GM18508 (cell line): ENCODE measurements at regions not wholly inside any gene's neighbourhood (a gene's known extent, or its start where the extent isn't known, plus 50 kb on each side); places are given as distances from the start of the nearest gene placed in this dataset.
"Not testable (repeated sequence)": the region's sequence is repeated elsewhere in the genome, so short reads cannot be mapped to it uniquely, and the experiment has no call there.

Experiments
- ATAC-seq: cut with Tn5 transposase; IDR thresholded peaks from one replicate; pipeline ENCODE4 v1.9.1; 2021; ENCODE audit warnings: moderate number of reproducible peaks; ENCODE audit not compliant: insufficient read depth, unreplicated experiment

- no peak for ATAC-seq
Observed at GRCh38 chr4:181008164-181008563, 1235.0 kb upstream of the TENM3 start.

GRCh38 chr4:181013162-181013561 lies 1230.0 kb upstream of the TENM3 start:
- ATAC-seq = no peak

GRCh38 chr4:181017038-181017437 lies 1226.2 kb upstream of the TENM3 start:
- no peak for ATAC-seq

- ATAC-seq = no peak
Observed at GRCh38 chr4:181018472-181018871, 1224.7 kb upstream of the TENM3 start.

- ATAC-seq = no peak
Observed at GRCh38 chr4:181018913-181019312, 1224.3 kb upstream of the TENM3 start.

GRCh38 chr4:181020456-181020855 lies 1222.7 kb upstream of the TENM3 start:
- ATAC-seq = no peak

GRCh38 chr4:181021213-181021612 lies 1222.0 kb upstream of the TENM3 start:
- ATAC-seq = no peak

- ATAC-seq = not testable (repeated sequence)
Observed at GRCh38 chr4:181030135-181030921, 1212.9 kb upstream of the TENM3 start.

GRCh38 chr4:181030961-181031360 lies 1212.2 kb upstream of the TENM3 start:
- ATAC-seq = no peak

GRCh38 chr4:181043486-181043885 lies 1199.7 kb upstream of the TENM3 start:
- ATAC-seq = no peak

- ATAC-seq = no peak
Observed at GRCh38 chr4:181046809-181047208, 1196.4 kb upstream of the TENM3 start.

GRCh38 chr4:181051931-181052330 lies 1191.3 kb upstream of the TENM3 start:
- no peak for ATAC-seq

- ATAC-seq = no peak
Observed at GRCh38 chr4:181061787-181062186, 1181.4 kb upstream of the TENM3 start.

GRCh38 chr4:181063212-181063611 lies 1180.0 kb upstream of the TENM3 start:
- ATAC-seq = no peak

GRCh38 chr4:181077341-181077740 lies 1165.9 kb upstream of the TENM3 start:
- ATAC-seq = no peak

GRCh38 chr4:181078196-181078595 lies 1165.0 kb upstream of the TENM3 start:
- no peak for ATAC-seq

- ATAC-seq = no peak
Observed at GRCh38 chr4:181083757-181084361, 1159.3 kb upstream of the TENM3 start.

- no peak for ATAC-seq
Observed at GRCh38 chr4:181085557-181085956, 1157.6 kb upstream of the TENM3 start.

GRCh38 chr4:181105487-181105886 lies 1137.7 kb upstream of the TENM3 start:
- ATAC-seq = no peak

- ATAC-seq = no peak
Observed at GRCh38 chr4:181106398-181106797, 1136.8 kb upstream of the TENM3 start.

GRCh38 chr4:181108237-181108636 lies 1135.0 kb upstream of the TENM3 start:
- ATAC-seq = no peak

GRCh38 chr4:181119186-181119585 lies 1124.0 kb upstream of the TENM3 start:
- no peak for ATAC-seq
